ENCODE measurements at regions not wholly inside any gene's neighbourhood (a gene's known extent, or its start where the extent isn't known, plus 50 kb on each side); places are given as distances from the start of the nearest gene placed in this dataset.
A peak's percentile ranks its signal among the peaks of the same experiment; 100 is the strongest.

- no peak overlapping the region for H3K27ac ChIP-seq (ENCODE audit: low read length)
Measured at GRCh38 chr5:164277720-164278119, 772.3 kb downstream of the MAT2B start.

GRCh38 chr5:164289526-164289925, 784.1 kb downstream of the MAT2B start:
- Histone ChIP-seq H3K27me3 (ENCODE audit: insufficient read depth, low read depth, low read length) (no peaks in the 10 kb centered on the region), H3K36me3 (ENCODE audit: insufficient read depth, low read length) (no peaks in the 10 kb centered on the region), H3K4me2 (ENCODE audit: low read length) (no peak overlapping the region), H3F3A (ENCODE audit: insufficient read depth, low read length, poor library complexity, severe bottlenecking) (no peaks in the 10 kb centered on the region), H3K9me3 (ENCODE audit: low read length) (peaks cover 3% of the 10 kb centered on the region), H3K9ac (ENCODE audit: low read length) (no peak overlapping the region), H3K4me3 (ENCODE audit: low read length) (no peak overlapping the region), H3K79me2 (replicated peaks; ENCODE audit: insufficient read depth, low read length) (no peaks in the 10 kb centered on the region), H3K9me2 (ENCODE audit: insufficient read depth, low read length) (no peaks in the 10 kb centered on the region), H3K27ac (ENCODE audit: low read length) (no peak overlapping the region), H2AFZ (ENCODE audit: low read depth, low read length) (no peak overlapping the region), H4K20me1 (ENCODE audit: insufficient read depth) (no peaks in the 10 kb centered on the region)
- TF ChIP-seq REST (IDR thresholded peaks at IDR 0.05; ENCODE audit: borderline replicate concordance) (no peak), EZH2 (IDR thresholded peaks at IDR 0.05; ENCODE audit: borderline replicate concordance, insufficient read depth, low read length, poor library complexity, severe bottlenecking) (no peak), MXI1 (conservative IDR thresholded peaks at IDR 0.05; ENCODE audit: poor library complexity, severe bottlenecking) (no peak), SMC3 (conservative IDR thresholded peaks at IDR 0.05; ENCODE audit: poor library complexity) (no peak), TAF1 (IDR thresholded peaks at IDR 0.05; ENCODE audit: low read depth) (no peak), EP300 (conservative IDR thresholded peaks at IDR 0.05; ENCODE audit: poor library complexity, severe bottlenecking) (no peak), CTCF (IDR thresholded peaks at IDR 0.05; ENCODE audit: poor library complexity, severe bottlenecking) (no peak), RAD21 (conservative IDR thresholded peaks at IDR 0.05) (no peak), POLR2AphosphoS5 (IDR thresholded peaks at IDR 0.05) (no peak)

More at GRCh38 chr5:164277720-164278119, 772.3 kb downstream of the MAT2B start:
- no peak overlapping the region for H3K4me2 ChIP-seq (ENCODE audit: low read length)
- H4K20me1 ChIP-seq (ENCODE audit: insufficient read depth) = no peaks in the 10 kb centered on the region
- no peak overlapping the region for H3K4me3 ChIP-seq (ENCODE audit: low read length)
- H3K9me2 ChIP-seq (ENCODE audit: insufficient read depth, low read length) = no peaks in the 10 kb centered on the region
- H3K9me3 ChIP-seq (ENCODE audit: low read length) = no peaks in the 10 kb centered on the region
- H3F3A ChIP-seq (ENCODE audit: insufficient read depth, low read length, poor library complexity, severe bottlenecking) = no peaks in the 10 kb centered on the region
- no peaks in the 10 kb centered on the region for H3K79me2 ChIP-seq (replicated peaks; ENCODE audit: insufficient read depth, low read length)
- TF ChIP-seq EP300 (conservative IDR thresholded peaks at IDR 0.05; ENCODE audit: poor library complexity, severe bottlenecking) = no peak
- no peaks in the 10 kb centered on the region for H3K27me3 ChIP-seq (ENCODE audit: insufficient read depth, low read depth, low read length)
- H3K36me3 ChIP-seq (ENCODE audit: insufficient read depth, low read length) = no peaks in the 10 kb centered on the region
- H3K9ac ChIP-seq (ENCODE audit: low read length) = no peak overlapping the region
- H2AFZ ChIP-seq (ENCODE audit: low read depth, low read length) = no peak overlapping the region

GRCh38 chr5:164296603-164297080, 791.2 kb downstream of the MAT2B start:
- H3K4me3 ChIP-seq (ENCODE audit: low read length) = peak overlapping the region; percentile 66
- peak overlapping the region; percentile 61 for H3K9ac ChIP-seq (ENCODE audit: low read length)

More at GRCh38 chr5:164296603-164297080, 791.2 kb downstream of the MAT2B start:
- H3K27ac ChIP-seq (ENCODE audit: low read length) = peak overlapping the region; percentile 52
- peak overlapping the region; percentile 50 for H3K4me2 ChIP-seq (ENCODE audit: low read length)
- no peaks in the 10 kb centered on the region for H4K20me1 ChIP-seq (ENCODE audit: insufficient read depth)
- peak overlapping the region; percentile 34 for H2AFZ ChIP-seq (ENCODE audit: low read depth, low read length)
- TF ChIP-seq EP300 (conservative IDR thresholded peaks at IDR 0.05; ENCODE audit: poor library complexity, severe bottlenecking) (peak; percentile 52), RAD21 (conservative IDR thresholded peaks at IDR 0.05) (peak; percentile 49), POLR2AphosphoS5 (IDR thresholded peaks at IDR 0.05) (peak; percentile 62), SMC3 (conservative IDR thresholded peaks at IDR 0.05; ENCODE audit: poor library complexity) (peak; percentile 53), EZH2 (IDR thresholded peaks at IDR 0.05; ENCODE audit: borderline replicate concordance, insufficient read depth, low read length, poor library complexity, severe bottlenecking) (no peak), TAF1 (IDR thresholded peaks at IDR 0.05; ENCODE audit: low read depth) (no peak), CTCF (IDR thresholded peaks at IDR 0.05; ENCODE audit: poor library complexity, severe bottlenecking) (no peak), REST (IDR thresholded peaks at IDR 0.05; ENCODE audit: borderline replicate concordance) (peak; percentile 54), MXI1 (conservative IDR thresholded peaks at IDR 0.05; ENCODE audit: poor library complexity, severe bottlenecking) (peak; percentile 53)
- H3K27me3 ChIP-seq (ENCODE audit: insufficient read depth, low read depth, low read length) = peaks cover 38% of the 10 kb centered on the region
- no peaks in the 10 kb centered on the region for H3K36me3 ChIP-seq (ENCODE audit: insufficient read depth, low read length)
- H3K9me3 ChIP-seq (ENCODE audit: low read length) = no peaks in the 10 kb centered on the region
- H3F3A ChIP-seq (ENCODE audit: insufficient read depth, low read length, poor library complexity, severe bottlenecking) = no peaks in the 10 kb centered on the region
- no peaks in the 10 kb centered on the region for H3K9me2 ChIP-seq (ENCODE audit: insufficient read depth, low read length)
- no peaks in the 10 kb centered on the region for H3K79me2 ChIP-seq (replicated peaks; ENCODE audit: insufficient read depth, low read length)
